LoVo (cell line): ENCODE measurements at regions not wholly inside any gene's neighbourhood (a gene's known extent, or its start where the extent isn't known, plus 50 kb on each side); places are given as distances from the start of the nearest gene placed in this dataset.

Experiments used
- DNase-seq: peaks from one replicate; pipeline ENCODE4 v3.0.0-alpha.2; 2016; ENCODE audit warnings: low spot score

DNA sequence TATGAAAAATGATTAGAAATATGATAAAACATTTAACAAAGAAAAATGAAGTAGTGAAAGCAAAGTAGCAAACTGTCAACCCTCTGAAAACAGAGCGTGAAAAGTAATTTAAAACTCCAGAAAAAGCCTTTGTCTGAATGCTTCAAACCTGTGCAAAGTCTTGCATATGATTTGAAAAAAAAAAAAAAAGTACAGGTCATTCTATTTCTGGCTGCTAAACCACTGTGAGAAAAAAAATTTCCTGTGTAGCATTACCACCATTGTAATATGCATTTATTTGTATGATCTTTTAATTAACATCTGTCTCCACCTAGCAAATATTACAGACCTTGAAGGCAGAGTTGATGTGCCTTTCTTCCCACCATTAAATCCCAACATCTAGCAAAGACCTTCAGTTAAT is 82.1 kb upstream of the CCDC68 start:
- no peak for DNase-seq

DNA sequence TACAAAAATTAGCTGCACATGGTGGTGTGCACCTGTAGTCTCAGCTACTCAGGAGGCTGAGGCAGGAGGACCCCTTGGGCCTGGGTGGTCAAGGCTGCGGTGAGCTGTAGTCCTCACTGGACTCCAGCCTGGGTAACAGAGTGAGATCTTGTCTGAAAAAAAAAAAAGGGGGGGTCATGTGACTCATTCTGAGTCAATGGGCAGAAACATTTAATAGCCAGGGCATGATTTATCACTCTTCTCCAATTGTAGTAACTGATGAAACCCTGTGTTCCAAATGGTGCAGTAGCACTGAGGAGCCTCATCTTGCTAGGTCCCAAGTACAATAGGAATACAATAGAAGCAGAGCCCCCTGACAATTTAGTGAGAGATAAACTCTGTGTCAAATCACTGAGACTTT is 78.9 kb upstream of the CCDC68 start:
- DNase-seq, result no peak

DNA sequence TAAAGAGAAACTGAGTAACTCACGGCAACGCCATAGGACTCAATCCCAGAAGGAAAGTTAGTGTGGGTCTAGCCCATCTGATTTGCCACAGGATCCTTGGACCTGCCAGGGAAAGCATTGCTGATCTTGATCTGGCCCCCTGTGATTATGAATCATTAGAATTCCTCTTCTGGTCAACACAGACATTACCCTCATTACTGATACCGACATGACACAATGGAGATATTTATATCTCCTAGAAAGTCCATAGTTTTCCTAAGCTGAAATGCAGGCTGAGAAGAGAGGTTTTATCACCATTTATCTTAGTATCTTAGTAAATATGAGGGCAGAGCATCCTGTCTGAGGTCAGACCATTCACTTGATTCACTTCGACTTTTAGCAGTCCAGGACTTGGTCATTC is 75.5 kb upstream of the CCDC68 start:
- no peak for DNase-seq

DNA sequence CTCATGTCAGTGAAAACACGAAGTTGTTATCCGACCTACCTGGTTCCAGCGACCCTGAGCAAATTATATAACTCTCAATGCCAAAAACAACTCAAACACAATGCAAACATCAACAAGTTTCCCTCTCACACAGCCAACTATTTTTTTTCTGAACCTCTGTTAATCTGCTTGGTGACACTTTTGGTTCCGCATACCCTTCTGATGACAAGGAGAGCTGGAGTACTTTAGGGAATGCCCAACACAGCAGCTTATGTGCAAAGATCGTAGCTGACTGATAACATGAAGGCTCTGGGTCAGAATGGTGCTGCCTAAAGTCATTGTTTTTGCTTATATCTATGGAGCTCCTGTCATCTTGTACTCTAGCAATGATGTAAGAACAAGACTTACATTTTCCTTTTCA is 72.7 kb upstream of the CCDC68 start:
- peak; percentile 19 for DNase-seq

DNA sequence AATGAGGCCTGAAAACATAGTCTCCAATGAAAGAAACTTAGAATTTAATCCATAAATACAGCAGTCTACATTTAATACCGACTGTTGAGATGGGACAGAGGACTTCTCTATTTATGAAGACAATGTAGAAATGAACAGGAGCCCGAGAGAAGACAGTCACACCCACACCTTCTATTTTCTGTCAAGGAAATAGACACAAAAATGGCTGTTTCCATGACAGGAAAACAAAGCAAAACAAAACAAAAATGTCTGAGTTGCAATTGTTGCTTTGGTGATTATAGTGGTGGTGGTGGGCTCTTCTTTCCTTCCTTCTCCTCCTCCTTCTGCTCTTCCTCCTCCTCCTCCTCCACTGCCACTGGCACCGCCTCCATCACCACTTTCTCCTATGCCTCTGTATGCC is 72.3 kb upstream of the CCDC68 start:
- DNase-seq, result no peak

DNA sequence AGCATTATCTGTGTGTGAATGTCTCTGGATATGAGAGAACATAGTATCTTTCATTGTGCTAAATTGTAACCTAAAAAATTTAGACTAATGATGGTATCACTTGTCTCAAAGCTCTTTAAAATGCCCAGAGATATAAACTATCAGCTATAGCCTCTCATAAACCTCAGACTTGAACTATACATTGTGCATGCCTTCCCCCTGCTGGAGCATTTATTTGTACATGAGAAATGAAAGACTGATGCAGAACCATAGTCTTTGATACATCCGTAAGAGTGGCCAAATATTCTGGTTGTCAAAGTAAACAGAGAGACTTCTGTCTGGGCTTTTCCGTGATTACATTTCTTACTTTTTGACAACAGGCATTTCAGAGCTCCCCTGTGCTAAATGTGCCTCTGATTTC is 71.9 kb upstream of the CCDC68 start:
- no peak for DNase-seq

DNA sequence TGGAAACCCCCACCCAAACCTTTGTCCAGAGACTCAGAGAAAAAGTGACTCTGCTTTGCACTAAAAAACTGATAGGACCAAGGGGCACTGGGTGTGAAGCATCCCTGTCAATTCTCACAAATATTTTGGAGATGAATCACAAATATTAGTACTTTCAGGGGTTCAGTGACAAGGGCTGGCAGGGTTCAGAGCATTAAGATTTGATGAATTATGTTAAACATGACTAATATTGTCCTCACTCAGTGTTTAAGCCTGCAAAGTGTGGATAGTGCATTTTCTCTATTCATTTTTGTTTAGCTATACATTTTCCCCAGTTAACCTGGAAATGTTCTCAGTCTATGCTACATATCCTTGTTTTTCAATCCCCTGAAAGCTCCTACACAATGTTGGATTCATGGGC is 65.3 kb upstream of the CCDC68 start:
- no peak for DNase-seq

DNA sequence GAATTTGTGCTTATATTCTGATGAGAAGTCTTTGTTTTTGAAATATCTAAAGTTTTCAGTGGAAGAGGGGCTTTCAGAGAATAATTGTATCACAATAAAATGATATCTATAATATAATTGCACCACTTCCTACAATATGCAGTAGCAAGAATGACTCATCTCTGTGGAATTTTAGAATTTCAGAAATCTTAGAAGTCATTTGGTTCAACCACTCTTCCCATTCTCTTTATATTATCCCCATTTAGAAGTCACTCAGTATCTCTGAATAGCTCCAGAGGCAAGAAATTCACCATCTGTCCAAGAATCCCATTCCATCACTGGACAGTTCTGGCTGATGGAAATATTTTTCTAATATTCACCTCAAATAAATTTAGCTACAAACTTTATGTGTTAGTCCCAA is 59.3 kb upstream of the CCDC68 start:
- peak; percentile 14 for DNase-seq

DNA sequence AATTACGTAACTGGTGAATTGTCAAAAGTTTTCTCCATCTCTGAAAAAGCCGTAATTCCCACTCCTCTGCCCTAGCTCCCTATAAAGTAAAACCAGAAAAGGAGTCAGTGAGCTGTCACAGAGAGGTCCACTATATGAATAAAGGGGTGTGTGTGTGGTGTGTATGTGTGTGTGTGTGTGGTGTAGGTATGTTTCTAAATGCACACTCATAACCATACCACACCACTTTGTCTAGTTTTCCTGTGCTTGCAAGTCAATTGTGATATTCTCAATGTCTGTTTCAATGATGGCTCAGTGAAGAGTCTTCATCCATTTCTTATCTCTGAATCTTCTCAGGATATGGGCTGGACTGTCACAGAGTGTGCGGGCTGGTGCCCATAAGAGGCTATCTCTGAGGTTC is 54.8 kb upstream of the CCDC68 start:
- no peak for DNase-seq

DNA sequence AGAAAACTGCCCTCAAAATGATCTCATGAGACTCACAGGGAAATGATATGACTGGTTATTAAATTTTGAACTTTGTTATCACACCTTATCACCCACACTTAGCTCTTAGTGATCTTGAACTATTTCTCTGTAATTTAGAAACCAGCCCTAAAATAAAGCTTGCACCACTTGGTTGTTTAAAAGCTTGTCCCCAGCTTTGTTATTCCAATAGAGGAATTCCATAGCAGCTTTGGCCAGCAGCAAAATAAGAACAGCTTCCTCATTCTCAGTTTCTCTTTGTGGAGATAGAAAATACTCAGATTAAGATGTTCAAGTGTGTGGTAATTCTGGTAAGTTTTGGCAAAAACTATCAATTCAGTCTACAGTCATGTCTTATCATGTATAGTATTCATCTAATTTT is 54.4 kb upstream of the CCDC68 start:
- no peak for DNase-seq

DNA sequence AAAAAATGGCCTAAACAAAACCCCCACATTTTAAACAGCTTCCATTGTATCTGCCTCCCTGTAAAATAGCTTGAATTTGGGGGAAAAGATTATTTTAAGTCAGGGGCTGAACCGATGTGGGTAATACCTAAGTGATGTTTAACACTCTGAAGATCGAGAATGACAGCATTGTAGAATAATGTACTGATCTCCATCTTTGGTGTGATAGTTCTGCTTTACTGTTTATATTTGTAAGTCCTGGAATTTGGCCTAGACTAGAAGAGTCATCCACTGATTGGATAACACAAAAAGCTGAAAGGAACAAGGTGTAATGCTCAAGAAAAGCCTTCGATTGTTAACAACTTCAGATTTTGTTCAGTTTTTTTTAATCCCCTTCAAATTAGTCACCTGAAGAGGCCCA is 53.8 kb upstream of the CCDC68 start:
- DNase-seq, result no peak

DNA sequence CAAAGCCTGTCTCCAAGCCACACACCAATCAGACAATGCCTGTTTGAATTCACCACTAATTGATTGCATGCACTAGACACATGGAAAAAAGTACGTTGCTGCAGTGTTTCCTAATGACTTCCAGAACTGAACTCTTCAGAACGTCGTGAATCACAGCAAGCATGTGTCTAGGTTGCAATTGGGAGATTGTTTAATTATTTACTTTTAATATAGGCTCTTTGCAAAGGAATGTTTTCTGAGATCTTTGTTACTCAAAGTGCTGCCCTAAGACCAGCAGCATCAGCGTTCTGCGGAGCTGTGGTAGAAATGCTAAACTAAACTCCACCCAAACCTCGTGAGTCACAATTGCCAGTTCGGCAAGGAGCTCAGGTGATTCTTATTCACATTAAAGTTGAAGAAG is 52.7 kb upstream of the CCDC68 start:
- no peak for DNase-seq
